HTR-8/SVneo (cell line): ENCODE measurements at regions not wholly inside any gene's neighbourhood (a gene's known extent, or its start where the extent isn't known, plus 50 kb on each side); places are given as distances from the start of the nearest gene placed in this dataset.

Source experiments
- DNase-seq: peaks from one replicate; pipeline ENCODE4 v3.0.0; 2011; ENCODE audit warnings: low spot score, mixed read lengths; ENCODE audit not compliant: insufficient read length
- FAIRE-seq: peaks from 2 replicates; lab custom pipeline; 2011; peaks lifted over from hg19 to GRCh38; lab: Jason Lieb, UNC

GRCh38 chr7:18350678-18351077 lies 144.9 kb upstream of the HDAC9 start:
- DNase-seq (no peak), FAIRE-seq (no peak)

GRCh38 chr7:18352339-18353255 lies 143.0 kb upstream of the HDAC9 start:
- DNase-seq = peak; percentile 30

GRCh38 chr7:18353339-18353738 lies 142.2 kb upstream of the HDAC9 start:
- DNase-seq = no peak
- no peak for FAIRE-seq

More at GRCh38 chr7:18352339-18353255, 143.0 kb upstream of the HDAC9 start:
- FAIRE-seq = no peak

GRCh38 chr7:18354108-18355085 lies 141.2 kb upstream of the HDAC9 start:
- DNase-seq = no peak
- FAIRE-seq = no peak

GRCh38 chr7:18356191-18356645 lies 139.3 kb upstream of the HDAC9 start:
- peak; percentile 23 for DNase-seq
- FAIRE-seq = no peak

- DNase-seq = peak; percentile 10
- FAIRE-seq = no peak
These were observed 137.9 kb upstream of the HDAC9 start for GRCh38 chr7:18357691-18358090.

GRCh38 chr7:18361756-18362155 lies 133.8 kb upstream of the HDAC9 start:
- FAIRE-seq = no peak
- DNase-seq = no peak

- FAIRE-seq (no peak), DNase-seq (no peak)
These were observed 131.7 kb upstream of the HDAC9 start for GRCh38 chr7:18363751-18364380.

- DNase-seq (no peak), FAIRE-seq (no peak)
These were observed 131.2 kb upstream of the HDAC9 start for GRCh38 chr7:18364396-18364795.

- FAIRE-seq = no peak
- DNase-seq = no peak
These were observed 129.2 kb upstream of the HDAC9 start for GRCh38 chr7:18366394-18366793.

- FAIRE-seq = no peak
These were observed 126.5 kb upstream of the HDAC9 start for GRCh38 chr7:18369011-18369410.

GRCh38 chr7:18370633-18371032 lies 124.9 kb upstream of the HDAC9 start:
- no peak for DNase-seq
- FAIRE-seq = no peak

More at GRCh38 chr7:18369011-18369410, 126.5 kb upstream of the HDAC9 start:
- DNase-seq = no peak

- DNase-seq (no peak), FAIRE-seq (no peak)
These were observed 116.5 kb upstream of the HDAC9 start for GRCh38 chr7:18378989-18379605.

- DNase-seq = no peak
- FAIRE-seq = no peak
These were observed 110.9 kb upstream of the HDAC9 start for GRCh38 chr7:18384491-18385143.

- no peak for DNase-seq
- FAIRE-seq = no peak
These were observed 108.9 kb upstream of the HDAC9 start for GRCh38 chr7:18386607-18387006.

GRCh38 chr7:18387191-18387735 lies 108.3 kb upstream of the HDAC9 start:
- DNase-seq (no peak), FAIRE-seq (no peak)

GRCh38 chr7:18390535-18390907 lies 105.0 kb upstream of the HDAC9 start:
- FAIRE-seq (no peak), DNase-seq (no peak)

- DNase-seq (no peak), FAIRE-seq (no peak)
These were observed 102.0 kb upstream of the HDAC9 start for GRCh38 chr7:18393465-18394118.

GRCh38 chr7:18395868-18396267 lies 99.7 kb upstream of the HDAC9 start:
- DNase-seq (no peak), FAIRE-seq (no peak)
